ENCODE measurements at regions not wholly inside any gene's neighbourhood (a gene's known extent, or its start where the extent isn't known, plus 50 kb on each side); places are given as distances from the start of the nearest gene placed in this dataset.

GRCh38 chr4:64935469-64936001 is 526.3 kb upstream of the TECRL start:
- H3K4me2 ChIP-seq (ENCODE audit: low read depth, low read length) = no peak overlapping the region
- H2AFZ ChIP-seq (ENCODE audit: low read length) = no peak overlapping the region
- no CpG with 5 or more reads among the region's 1 CpG for WGBS (ENCODE audit: low lambda C conversion rate)
- CTCF ChIA-PET (ENCODE audit: low intra/inter-chr PET ratio, low total read pairs) = no interaction called here
- no peaks in the 10 kb centered on the region for H3K9me3 ChIP-seq (ENCODE audit: low read length)
- DNase-seq (ENCODE audit: low spot score) (no peak), FAIRE-seq (no peak), ATAC-seq (no peak)
- intact Hi-C loops (cut with micrococcal nuclease; ENCODE audit: unreplicated experiment) (no loop called here), in situ Hi-C loops (cut with HindIII; ENCODE audit: extremely low pct_ligation_motif_present, low pct_unique_long_range_greater_than_20kb) (no loop called here)
- no peak overlapping the region for H3K9ac ChIP-seq (ENCODE audit: insufficient read depth, low read depth, low read length)
- H3K36me3 ChIP-seq (replicated peaks in 1 of 2; ENCODE audit: control insufficient read depth in 1 of 2, insufficient read depth in 2 of 2, low read length in 2 of 2) = no peaks in the 10 kb centered on the region
- no peaks in the 10 kb centered on the region for H4K20me1 ChIP-seq (ENCODE audit: insufficient read depth, low read length)
- no peak overlapping the region for H3K27ac ChIP-seq (ENCODE audit: extremely low read length, insufficient read depth, low read length)
- no peaks in the 10 kb centered on the region for H3K4me1 ChIP-seq (ENCODE audit: insufficient read depth, low read length)
- H3K4me3 ChIP-seq (replicated peaks in 1 of 3; ENCODE audit: insufficient read depth in 1 of 3, low read depth in 2 of 3, low read length in 3 of 3) = no peak overlapping the region
- POLR2A ChIA-PET = no interaction called here
- H3K27me3 ChIP-seq (ENCODE audit: control insufficient read depth in 1 of 2, insufficient read depth in 2 of 2, low read length in 2 of 2) = no peaks in the 10 kb centered on the region
- no TSS peak for BruUV-seq (replicated peaks)
- H3K79me2 ChIP-seq (ENCODE audit: insufficient read depth, low read length) = no peaks in the 10 kb centered on the region
- TF ChIP-seq PBX3 (CRISPR knock-in tag; IDR thresholded peaks at IDR 0.05; ENCODE audit: borderline replicate concordance) (no peak), ETS1 (CRISPR knock-in tag; IDR thresholded peaks at IDR 0.05) (no peak), ZNF629 (CRISPR knock-in tag; conservative IDR thresholded peaks at IDR 0.05) (no peak), ATF4 (CRISPR knock-in tag; IDR thresholded peaks at IDR 0.05) (no peak), ZNF670 (CRISPR knock-in tag; IDR thresholded peaks at IDR 0.05; ENCODE audit: borderline replicate concordance) (no peak), ZNF549 (CRISPR knock-in tag; IDR thresholded peaks at IDR 0.05) (no peak), HMG20B (CRISPR knock-in tag; conservative IDR thresholded peaks at IDR 0.05) (no peak), TFAP4 (IDR thresholded peaks at IDR 0.05; ENCODE audit: borderline replicate concordance, low read depth) (no peak), HNF4A (CRISPR knock-in tag; IDR thresholded peaks at IDR 0.05) (no peak), HMGXB3 (CRISPR knock-in tag; IDR thresholded peaks at IDR 0.05; ENCODE audit: borderline replicate concordance) (no peak), ZNF709 (CRISPR knock-in tag; IDR thresholded peaks at IDR 0.05) (no peak), TAF15 (IDR thresholded peaks at IDR 0.05; ENCODE audit: low read depth, low read length, poor library complexity, severe bottlenecking) (no peak), PAWR (CRISPR knock-in tag; IDR thresholded peaks at IDR 0.05; ENCODE audit: borderline replicate concordance) (no peak), ZNF17 (CRISPR knock-in tag; IDR thresholded peaks at IDR 0.05) (no peak), ZNF282 (IDR thresholded peaks at IDR 0.05; ENCODE audit: partially characterized antibody) (no peak), DPF2 (CRISPR knock-in tag; IDR thresholded peaks at IDR 0.05; ENCODE audit: borderline replicate concordance, low read depth) (no peak)

All from HepG2 (cell line).